IPS DF 6.9 (cell line): ENCODE measurements at regions not wholly inside any gene's neighbourhood (a gene's known extent, or its start where the extent isn't known, plus 50 kb on each side); places are given as distances from the start of the nearest gene placed in this dataset.

Source experiments
- DNase-seq: peaks from one replicate; pipeline ENCODE4 v3.0.0-alpha.2; 2013; ENCODE audit warnings: low read depth, low spot score
- H3K27ac ChIP-seq: one replicate; pipeline ENCODE4 v1.5.1; 2013; ENCODE audit warnings: low read length, control low read depth
- H3K27me3 ChIP-seq: 2 replicates; pipeline ENCODE4 v1.6.1; 2013; ENCODE audit warnings: mild to moderate bottlenecking, low read length; ENCODE audit not compliant: control insufficient read depth, insufficient read depth
- H3K36me3 ChIP-seq: 2 replicates; pipeline ENCODE4 v1.6.1; 2013; ENCODE audit warnings: low read length; ENCODE audit not compliant: control insufficient read depth, insufficient read depth
- H3K4me1 ChIP-seq: 2 replicates; pipeline ENCODE4 v1.6.1; 2013; ENCODE audit warnings: low read length; ENCODE audit not compliant: control insufficient read depth, insufficient read depth
- H3K4me3 ChIP-seq: 2 replicates; pipeline ENCODE4 v1.5.1; 2013; ENCODE audit warnings: mild to moderate bottlenecking, low read length
- H3K9me3 ChIP-seq: 2 replicates; pipeline ENCODE4 v1.6.1; 2013; ENCODE audit warnings: low read length, inconsistent platforms; ENCODE audit not compliant: control insufficient read depth, insufficient read depth
- WGBS: extraction: QIAGEN DNeasy Blood & Tissue Kit; methylation state at CpG from one replicate; pipeline ENCODE4 v1.1.7; 2013; ENCODE audit warnings: mixed read lengths, missing lambda C conversion rate; ENCODE audit not compliant: insufficient read length, insufficient coverage; 5-methylcytosine and 5-hydroxymethylcytosine counted together

DNA sequence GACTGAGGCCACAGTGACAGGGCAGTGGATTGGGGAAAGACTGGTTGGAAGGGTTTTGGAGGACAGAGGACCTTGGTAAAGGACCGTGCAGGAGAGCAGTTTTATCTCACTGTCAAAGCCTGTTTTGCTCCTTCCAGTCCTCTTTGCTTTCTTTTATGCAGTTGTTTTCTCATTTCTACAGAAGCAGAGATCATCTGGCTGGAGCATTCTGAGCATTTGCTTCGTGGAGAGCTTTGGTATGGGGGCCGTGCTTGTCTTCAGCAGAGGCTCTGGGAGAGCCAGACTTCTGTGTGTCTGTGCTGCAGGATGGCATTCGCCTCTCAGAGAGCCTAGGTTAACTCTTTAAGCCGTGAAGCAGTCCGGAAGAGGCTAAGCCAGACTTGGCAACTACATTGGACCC is 171.8 kb upstream of the TUT7 start:
- Histone ChIP-seq H3K9me3 (no peaks in the 10 kb centered on the region), H3K4me1 (0 out of 2 replicates have a peak, but pooled peaks cover 2% of the 10 kb centered on the region), H3K27me3 (no peaks in the 10 kb centered on the region), H3K4me3 (no peak overlapping the region), H3K27ac (no peak overlapping the region), H3K36me3 (no peaks in the 10 kb centered on the region)
- DNase-seq, result no peak
- no CpG with 5 or more reads among the region's 6 CpGs for WGBS

GRCh38 chr9:86525182-86525581 is 171.0 kb upstream of the TUT7 start:
- no CpG with 5 or more reads among the region's 5 CpGs for WGBS
- no peaks in the 10 kb centered on the region for H3K36me3 ChIP-seq
- no peak overlapping the region for H3K27ac ChIP-seq
- H3K9me3 ChIP-seq, result no peaks in the 10 kb centered on the region
- no peaks in the 10 kb centered on the region for H3K27me3 ChIP-seq
- no peak for DNase-seq
- H3K4me3 ChIP-seq, result no peak overlapping the region
- H3K4me1 ChIP-seq, result no peaks in the 10 kb centered on the region

DNA sequence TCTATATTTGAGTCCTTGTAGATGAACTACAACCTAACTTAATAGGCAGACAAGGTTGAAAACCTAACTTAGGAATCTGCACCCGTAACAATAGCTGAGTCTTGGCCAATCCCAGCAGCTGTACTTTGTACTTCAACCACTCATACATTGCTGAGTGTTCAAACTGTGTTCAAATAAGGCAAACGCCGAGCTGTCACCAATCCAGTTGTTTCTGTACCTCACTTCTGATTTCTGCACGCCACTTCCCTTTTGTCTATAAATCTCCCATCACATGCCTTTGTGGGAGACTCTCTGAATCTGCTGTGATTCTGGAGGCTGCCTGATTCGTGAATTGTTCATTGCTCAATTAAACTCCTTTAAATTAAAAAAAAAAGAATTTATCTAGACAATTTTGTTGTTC is 167.8 kb upstream of the TUT7 start:
- H3K27ac ChIP-seq, result no peak overlapping the region

DNA sequence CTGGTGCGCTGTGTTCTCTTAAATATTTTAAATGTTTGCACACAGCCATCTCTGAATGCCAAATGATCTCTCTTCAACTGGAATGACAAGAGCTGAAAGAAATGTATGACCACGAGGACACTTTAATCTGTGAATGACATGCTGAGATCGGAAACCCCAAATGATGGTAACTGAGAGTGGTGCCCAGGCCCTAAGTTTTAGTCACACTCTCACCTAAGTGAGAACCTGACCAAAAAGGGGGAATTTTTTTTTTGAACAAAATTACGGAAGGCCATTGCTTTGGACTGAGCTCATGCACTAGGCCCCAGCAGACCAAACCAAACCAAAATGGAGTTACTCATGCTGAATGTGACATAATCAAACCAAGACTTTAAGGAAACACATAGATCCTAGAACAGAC is 167.1 kb upstream of the TUT7 start:
- Histone ChIP-seq H3K9me3 (no peaks in the 10 kb centered on the region), H3K36me3 (no peaks in the 10 kb centered on the region), H3K4me3 (no peak overlapping the region), H3K27ac (no peak overlapping the region), H3K27me3 (no peaks in the 10 kb centered on the region), H3K4me1 (no peaks in the 10 kb centered on the region)
- DNase-seq, result no peak
- WGBS, result no CpG with 5 or more reads among the region's 4 CpGs

More for the DNA sequence above, 167.8 kb upstream of the TUT7 start:
- Histone ChIP-seq H3K27me3 (no peaks in the 10 kb centered on the region), H3K4me3 (no peak overlapping the region), H3K4me1 (no peaks in the 10 kb centered on the region), H3K9me3 (no peaks in the 10 kb centered on the region), H3K36me3 (no peaks in the 10 kb centered on the region)
- no CpG with 5 or more reads among the region's 5 CpGs for WGBS
- no peak for DNase-seq

DNA sequence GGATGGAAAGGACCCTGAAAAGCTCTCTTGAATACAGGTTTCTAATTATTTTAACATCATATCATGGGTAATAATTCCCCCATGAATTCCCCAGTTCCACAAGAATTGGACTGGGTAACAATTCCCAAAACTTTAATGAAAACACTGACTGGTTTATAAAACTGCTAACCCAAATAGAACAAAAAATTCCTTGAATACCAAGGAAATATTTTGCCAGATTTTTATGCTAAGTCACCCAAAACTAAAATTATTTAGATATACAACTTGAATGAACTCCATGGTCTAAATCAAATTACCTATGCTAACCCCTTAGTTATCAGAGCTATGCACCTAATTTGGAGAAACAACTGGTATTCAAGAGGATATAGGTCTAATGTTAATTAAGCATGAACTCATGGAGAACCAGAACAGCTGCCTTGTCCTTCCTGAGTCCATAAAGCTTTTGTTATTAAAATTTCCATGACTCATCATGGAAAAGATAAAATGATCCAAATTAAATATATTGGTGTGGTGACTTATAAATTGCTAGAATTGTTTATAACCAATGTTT is 164.9 kb upstream of the TUT7 start:
- H3K27me3 ChIP-seq, result no peaks in the 10 kb centered on the region
- H3K4me1 ChIP-seq, result no peaks in the 10 kb centered on the region
- no peak overlapping the region for H3K27ac ChIP-seq
- DNase-seq, result no peak
- H3K36me3 ChIP-seq, result no peaks in the 10 kb centered on the region
- H3K4me3 ChIP-seq, result no peak overlapping the region
- no peaks in the 10 kb centered on the region for H3K9me3 ChIP-seq

- no peak overlapping the region for H3K4me3 ChIP-seq
- DNase-seq, result no peak
- no peaks in the 10 kb centered on the region for H3K4me1 ChIP-seq
- H3K36me3 ChIP-seq, result no peaks in the 10 kb centered on the region
- no peaks in the 10 kb centered on the region for H3K27me3 ChIP-seq
- no peaks in the 10 kb centered on the region for H3K9me3 ChIP-seq
- H3K27ac ChIP-seq, result no peak overlapping the region
- no CpG with 5 or more reads among the region's 1 CpG for WGBS
Observed at GRCh38 chr9:86517475-86517874, 163.3 kb upstream of the TUT7 start.

DNA sequence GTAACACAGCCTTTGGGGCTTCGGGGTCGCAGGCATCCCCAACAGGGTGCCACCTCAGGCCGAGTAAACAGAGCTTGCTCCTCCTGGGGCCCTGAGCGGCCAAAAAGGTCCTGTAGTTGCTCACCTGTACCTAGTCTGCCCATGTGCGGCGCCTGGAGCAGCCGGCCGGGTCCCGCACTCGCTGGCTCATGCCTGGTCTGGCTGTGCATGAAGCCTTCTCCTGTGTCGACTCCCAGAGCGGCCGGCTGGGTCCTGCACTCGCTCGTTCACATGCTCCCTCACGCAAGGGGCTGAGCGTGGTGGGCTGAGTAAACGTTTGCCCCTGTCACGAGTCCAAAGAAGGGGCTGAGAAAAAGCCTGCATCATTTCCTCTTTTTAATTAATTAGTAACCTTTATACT is 162.4 kb upstream of the TUT7 start:
- Histone ChIP-seq H3K27ac (no peak overlapping the region), H3K4me1 (no peaks in the 10 kb centered on the region), H3K36me3 (no peaks in the 10 kb centered on the region), H3K9me3 (no peaks in the 10 kb centered on the region), H3K4me3 (no peak overlapping the region), H3K27me3 (no peaks in the 10 kb centered on the region)
- no CpG with 5 or more reads among the region's 19 CpGs for WGBS
- no peak for DNase-seq

GRCh38 chr9:86515221-86515620 is 161.0 kb upstream of the TUT7 start:
- Histone ChIP-seq H3K9me3 (no peaks in the 10 kb centered on the region), H3K36me3 (no peaks in the 10 kb centered on the region), H3K27me3 (no peaks in the 10 kb centered on the region), H3K27ac (no peak overlapping the region), H3K4me1 (no peaks in the 10 kb centered on the region), H3K4me3 (no peak overlapping the region)
- DNase-seq, result no peak
- no CpG with 5 or more reads among the region's 4 CpGs for WGBS

GRCh38 chr9:86513429-86513828 is 159.2 kb upstream of the TUT7 start:
- WGBS, result no CpG with 5 or more reads among the region's 2 CpGs
- no peaks in the 10 kb centered on the region for H3K9me3 ChIP-seq
- H3K4me3 ChIP-seq, result no peak overlapping the region
- H3K27me3 ChIP-seq, result no peaks in the 10 kb centered on the region
- no peaks in the 10 kb centered on the region for H3K36me3 ChIP-seq
- DNase-seq, result no peak
- H3K4me1 ChIP-seq, result no peaks in the 10 kb centered on the region
- no peak overlapping the region for H3K27ac ChIP-seq

DNA sequence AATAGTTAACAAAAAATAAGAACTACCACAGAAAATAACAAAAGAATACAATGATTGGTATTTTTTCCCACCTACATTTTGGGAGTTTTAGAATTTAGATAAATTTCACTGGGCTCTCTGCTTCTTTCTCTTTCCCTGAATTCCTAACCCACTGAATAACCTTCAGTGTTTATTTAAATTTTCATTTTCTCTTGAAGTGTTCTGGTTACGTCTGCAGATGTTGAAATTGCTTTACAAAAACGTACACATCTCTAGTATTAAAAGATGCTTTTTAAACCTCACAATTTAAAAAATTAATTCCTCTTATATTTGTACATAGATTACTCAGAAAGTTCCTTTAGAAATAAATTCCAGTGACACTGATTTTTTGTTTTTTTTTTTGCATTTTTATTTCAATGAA is 158.7 kb upstream of the TUT7 start:
- no peaks in the 10 kb centered on the region for H3K36me3 ChIP-seq
- no peaks in the 10 kb centered on the region for H3K4me1 ChIP-seq
- no peaks in the 10 kb centered on the region for H3K27me3 ChIP-seq
- no peak overlapping the region for H3K27ac ChIP-seq
- no CpG with 5 or more reads among the region's 2 CpGs for WGBS
- no peak for DNase-seq
- no peaks in the 10 kb centered on the region for H3K9me3 ChIP-seq
- no peak overlapping the region for H3K4me3 ChIP-seq

DNA sequence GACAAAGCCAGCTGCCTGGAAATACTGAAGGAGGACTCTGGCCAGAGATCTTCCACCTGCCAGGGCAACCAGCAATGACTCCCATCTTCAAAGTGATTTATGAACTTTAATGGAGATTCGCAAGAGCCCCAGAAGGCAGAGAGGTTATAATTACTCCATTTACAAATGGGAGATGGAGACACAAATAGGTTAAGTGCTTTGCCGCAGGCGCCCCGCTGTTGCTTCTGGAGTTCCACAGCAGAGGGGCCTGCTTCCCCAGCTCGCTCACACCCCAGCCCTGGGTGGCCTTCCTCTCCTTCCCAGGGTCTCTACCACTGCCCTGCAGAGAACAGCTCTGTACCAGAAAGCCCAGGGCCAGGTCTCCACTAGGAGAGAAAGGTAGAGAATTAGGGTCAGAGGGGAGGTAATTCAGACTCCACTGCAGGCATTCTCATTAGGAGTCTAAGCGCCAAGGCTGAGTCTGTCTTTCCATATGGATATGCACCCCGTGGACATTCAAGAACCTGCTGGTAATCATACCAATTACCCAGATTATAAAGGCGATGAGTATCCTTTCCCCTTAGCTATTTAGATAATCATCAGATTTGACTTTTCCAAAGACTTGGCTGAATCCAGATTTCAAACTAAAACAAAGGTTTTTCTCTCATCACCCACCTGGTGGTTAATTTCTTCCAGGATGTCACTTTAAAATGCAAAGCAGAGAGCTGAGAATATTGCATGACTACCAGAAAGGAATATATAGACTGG is 157.6 kb upstream of the TUT7 start:
- Histone ChIP-seq H3K9me3 (no peaks in the 10 kb centered on the region), H3K4me3 (no peak overlapping the region), H3K4me1 (no peaks in the 10 kb centered on the region), H3K27me3 (no peaks in the 10 kb centered on the region), H3K27ac (no peak overlapping the region), H3K36me3 (no peaks in the 10 kb centered on the region)
- WGBS, result no CpG with 5 or more reads among the region's 8 CpGs
- DNase-seq, result no peak
